Smooth muscle cell (in vitro differentiated cells): ENCODE measurements at regions not wholly inside any gene's neighbourhood (a gene's known extent, or its start where the extent isn't known, plus 50 kb on each side); places are given as distances from the start of the nearest gene placed in this dataset.

ENCODE experiments used
- DNase-seq: peaks from one replicate; lab custom pipeline; 2025; ENCODE audit not compliant: unreplicated experiment; lab: John Stamatoyannopoulos, UW
- H2AFZ ChIP-seq: fragments of 200-600 bp; sonication (generic); 2 replicates; pipeline ENCODE4 v1.6.0; 2016; ENCODE audit warnings: antibody characterized with exemption, low read depth, mild to moderate bottlenecking
- H3F3A ChIP-seq: fragments of 200-600 bp; sonication (generic); 2 replicates; pipeline ENCODE4 v1.6.0; 2017; ENCODE audit warnings: antibody characterized with exemption, low read depth
- H3K27ac ChIP-seq: fragments of 200-600 bp; sonication (generic); 2 replicates; pipeline ENCODE4 v1.5.1; 2016; ENCODE audit warnings: low read depth, mild to moderate bottlenecking
- H3K27me3 ChIP-seq: fragments of 200-600 bp; sonication (generic); 2 replicates; pipeline ENCODE4 v1.6.1; 2016; ENCODE audit warnings: low read depth, mild to moderate bottlenecking
- H3K36me3 ChIP-seq: fragments of 200-600 bp; sonication (generic); 2 replicates; pipeline ENCODE4 v1.5.1; 2016; ENCODE audit warnings: low read depth
- H3K4me1 ChIP-seq: fragments of 200-600 bp; sonication (generic); 2 replicates; pipeline ENCODE4 v1.5.1; 2016; ENCODE audit warnings: low read depth
- H3K4me2 ChIP-seq: fragments of 200-600 bp; sonication (generic); 2 replicates; pipeline ENCODE4 v1.6.0; 2016; ENCODE audit warnings: mild to moderate bottlenecking
- H3K4me3 ChIP-seq: fragments of 200-600 bp; sonication (generic); 2 replicates; pipeline ENCODE4 v1.5.1; 2016; ENCODE audit warnings: mild to moderate bottlenecking
- H3K79me2 ChIP-seq: fragments of 200-600 bp; sonication (generic); 2 replicates; pipeline ENCODE4 v1.6.0; 2016; ENCODE audit warnings: low read depth, mild to moderate bottlenecking
- H3K9ac ChIP-seq: fragments of 200-600 bp; sonication (generic); 2 replicates; pipeline ENCODE4 v1.6.0; 2016; ENCODE audit warnings: low read depth
- H3K9me3 ChIP-seq: fragments of 200-600 bp; sonication (generic); replicated peaks from 2 replicates; pipeline ENCODE4 v1.5.1; 2016; ENCODE audit warnings: low read depth
- H4K20me1 ChIP-seq: fragments of 200-600 bp; sonication (generic); 2 replicates; pipeline ENCODE4 v1.6.0; 2016; ENCODE audit warnings: low read depth
- WGBS: methylation state at CpG from one replicate; pipeline ENCODE4 v1.1.7; 2016; ENCODE audit warnings: low lambda C conversion rate; 5-methylcytosine and 5-hydroxymethylcytosine counted together
- TF ChIP-seq, protein P1 (sequence below): fragments of 200-600 bp; sonication (generic); IDR thresholded peaks from 2 replicates; pipeline ENCODE4 v1.5.1; 2017; ENCODE audit warnings: borderline replicate concordance, mild to moderate bottlenecking, antibody characterized with exemption; ENCODE audit not compliant: insufficient read depth, poor library complexity, severe bottlenecking

DNA sequence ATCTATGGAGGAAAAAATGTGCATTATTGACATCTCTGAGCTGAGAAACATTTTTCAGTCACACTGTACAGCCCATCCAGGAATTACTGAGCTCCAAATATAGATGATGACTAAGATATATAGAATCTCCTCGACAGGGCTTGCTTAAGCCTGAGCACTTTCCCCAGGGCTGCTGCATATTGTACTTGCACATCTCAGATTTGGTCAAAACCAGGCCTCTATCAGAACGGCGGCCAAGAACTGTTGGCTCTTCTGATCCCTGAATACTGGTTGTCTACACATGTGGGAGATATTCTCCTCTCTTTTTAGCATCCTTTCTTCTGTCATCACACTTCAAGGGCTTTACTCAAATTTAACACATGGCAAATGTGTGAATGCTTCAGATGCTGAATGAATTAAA is 201.5 kb upstream of the SLC35G4 start:
- DNase-seq, result no peak
- H3K4me1 ChIP-seq, result no peaks in the 10 kb centered on the region

DNA sequence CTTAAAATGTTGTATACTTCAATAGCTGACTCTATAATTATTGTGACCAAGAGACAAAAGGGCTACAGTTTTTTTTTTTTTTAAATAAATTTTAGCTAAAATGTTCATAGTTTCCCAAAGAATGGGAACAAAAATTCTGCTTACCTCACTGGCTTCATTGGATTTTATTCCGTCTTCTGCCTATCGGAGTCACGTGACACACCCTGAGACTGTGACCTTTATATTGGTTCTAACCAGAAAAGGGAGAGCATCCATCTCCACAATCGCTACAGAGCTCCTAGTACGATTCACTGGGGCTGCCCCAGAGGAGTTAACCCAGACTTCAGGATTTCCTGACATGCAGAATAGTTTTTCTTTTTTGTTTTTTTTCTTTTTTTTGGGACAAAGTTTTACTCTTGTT is 203.6 kb upstream of the SLC35G4 start:
- Histone ChIP-seq H3K27ac (no peak overlapping the region), H3K9me3 (no peaks in the 10 kb centered on the region), H2AFZ (no peak overlapping the region), H3K4me1 (no peaks in the 10 kb centered on the region), H3K9ac (no peak overlapping the region), H3K79me2 (no peaks in the 10 kb centered on the region), H3K27me3 (no peaks in the 10 kb centered on the region), H3K4me3 (no peak overlapping the region), H3F3A (no peaks in the 10 kb centered on the region), H3K36me3 (no peaks in the 10 kb centered on the region), H3K4me2 (no peak overlapping the region), H4K20me1 (no peaks in the 10 kb centered on the region)
- no peak for DNase-seq
- whole genome bisulfite sequencing, result 94% methylated on average over 5 of the region's 5 CpGs
- TF ChIP-seq, protein P1, sequence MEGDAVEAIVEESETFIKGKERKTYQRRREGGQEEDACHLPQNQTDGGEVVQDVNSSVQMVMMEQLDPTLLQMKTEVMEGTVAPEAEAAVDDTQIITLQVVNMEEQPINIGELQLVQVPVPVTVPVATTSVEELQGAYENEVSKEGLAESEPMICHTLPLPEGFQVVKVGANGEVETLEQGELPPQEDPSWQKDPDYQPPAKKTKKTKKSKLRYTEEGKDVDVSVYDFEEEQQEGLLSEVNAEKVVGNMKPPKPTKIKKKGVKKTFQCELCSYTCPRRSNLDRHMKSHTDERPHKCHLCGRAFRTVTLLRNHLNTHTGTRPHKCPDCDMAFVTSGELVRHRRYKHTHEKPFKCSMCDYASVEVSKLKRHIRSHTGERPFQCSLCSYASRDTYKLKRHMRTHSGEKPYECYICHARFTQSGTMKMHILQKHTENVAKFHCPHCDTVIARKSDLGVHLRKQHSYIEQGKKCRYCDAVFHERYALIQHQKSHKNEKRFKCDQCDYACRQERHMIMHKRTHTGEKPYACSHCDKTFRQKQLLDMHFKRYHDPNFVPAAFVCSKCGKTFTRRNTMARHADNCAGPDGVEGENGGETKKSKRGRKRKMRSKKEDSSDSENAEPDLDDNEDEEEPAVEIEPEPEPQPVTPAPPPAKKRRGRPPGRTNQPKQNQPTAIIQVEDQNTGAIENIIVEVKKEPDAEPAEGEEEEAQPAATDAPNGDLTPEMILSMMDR, result no peak

More for the DNA sequence above, 201.5 kb upstream of the SLC35G4 start:
- H3K9me3 ChIP-seq, result no peaks in the 10 kb centered on the region
- H3K27ac ChIP-seq, result no peak overlapping the region
- no peak overlapping the region for H2AFZ ChIP-seq
- no peaks in the 10 kb centered on the region for H3K79me2 ChIP-seq
- WGBS, result 35% methylated on average over 3 of the region's 3 CpGs
- no peaks in the 10 kb centered on the region for H3K36me3 ChIP-seq
- TF ChIP-seq, protein P1, result no peak
- H3K27me3 ChIP-seq, result no peaks in the 10 kb centered on the region
- H3F3A ChIP-seq, result no peaks in the 10 kb centered on the region
- H4K20me1 ChIP-seq, result no peaks in the 10 kb centered on the region
- no peak overlapping the region for H3K4me2 ChIP-seq
- no peak overlapping the region for H3K4me3 ChIP-seq
- no peak overlapping the region for H3K9ac ChIP-seq

DNA sequence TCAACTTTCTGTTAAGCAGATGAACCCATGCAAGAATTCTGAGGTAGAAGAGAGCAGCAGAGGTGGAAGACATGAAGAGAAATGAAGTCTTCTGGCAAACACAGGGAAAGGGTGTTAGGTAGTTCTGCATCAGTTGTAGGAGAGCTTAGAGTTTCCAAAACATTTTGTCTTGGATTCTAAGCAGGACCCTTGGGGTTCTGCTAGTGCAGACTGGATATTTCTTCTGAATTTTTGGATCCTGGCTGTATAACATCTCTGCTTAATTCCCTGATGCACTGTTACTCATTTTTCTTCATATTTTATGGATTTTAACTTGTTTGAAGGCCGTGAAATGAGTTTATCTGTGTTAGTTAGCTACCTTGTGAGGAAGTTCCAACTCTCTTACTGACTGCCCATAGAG is 208.7 kb upstream of the SLC35G4 start:
- 82% methylated on average over 1 of the region's 1 CpG for WGBS
- H3K4me1 ChIP-seq, result no peaks in the 10 kb centered on the region
- H3K79me2 ChIP-seq, result no peaks in the 10 kb centered on the region
- no peaks in the 10 kb centered on the region for H3K36me3 ChIP-seq
- H3K4me3 ChIP-seq, result no peak overlapping the region
- H2AFZ ChIP-seq, result no peak overlapping the region
- H3K4me2 ChIP-seq, result no peak overlapping the region
- no peak for DNase-seq
- H3F3A ChIP-seq, result no peaks in the 10 kb centered on the region
- no peak overlapping the region for H3K9ac ChIP-seq
- H3K27me3 ChIP-seq, result no peaks in the 10 kb centered on the region
- H4K20me1 ChIP-seq, result no peaks in the 10 kb centered on the region
- H3K9me3 ChIP-seq, result no peaks in the 10 kb centered on the region
- TF ChIP-seq, protein P1, result no peak
- no peak overlapping the region for H3K27ac ChIP-seq

DNA sequence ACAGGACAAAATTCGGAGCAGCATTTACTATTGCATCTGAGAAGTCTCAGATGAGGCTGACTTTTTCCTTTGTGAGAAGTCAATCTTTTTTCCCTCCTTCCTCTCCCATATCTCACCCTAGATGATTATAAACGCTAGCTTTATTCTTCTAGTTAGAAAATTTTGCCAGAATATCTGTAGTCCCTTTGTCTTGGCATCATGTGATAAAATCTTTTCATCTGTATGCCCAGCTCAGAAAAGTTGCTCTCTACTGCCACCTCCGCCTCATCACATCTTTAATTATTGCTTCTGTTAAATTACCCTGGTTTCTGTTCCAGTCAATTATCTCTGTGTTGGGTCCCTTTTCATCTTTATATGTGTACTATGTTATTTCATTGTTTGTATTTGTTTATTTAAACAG is 210.8 kb upstream of the SLC35G4 start:
- H3K4me1 ChIP-seq, result no peaks in the 10 kb centered on the region
- no peak overlapping the region for H3K27ac ChIP-seq
- TF ChIP-seq, protein P1, result no peak
- H3F3A ChIP-seq, result no peaks in the 10 kb centered on the region
- H3K79me2 ChIP-seq, result no peaks in the 10 kb centered on the region
- no peak overlapping the region for H3K4me3 ChIP-seq
- no peaks in the 10 kb centered on the region for H3K36me3 ChIP-seq
- no peak for DNase-seq
- no peak overlapping the region for H3K4me2 ChIP-seq
- H4K20me1 ChIP-seq, result no peaks in the 10 kb centered on the region
- 83% methylated on average over 3 of the region's 3 CpGs for WGBS
- no peak overlapping the region for H2AFZ ChIP-seq
- no peak overlapping the region for H3K9ac ChIP-seq
- no peaks in the 10 kb centered on the region for H3K9me3 ChIP-seq
- H3K27me3 ChIP-seq, result no peaks in the 10 kb centered on the region
